ENCODE measurements at regions not wholly inside any gene's neighbourhood (a gene's known extent, or its start where the extent isn't known, plus 50 kb on each side); places are given as distances from the start of the nearest gene placed in this dataset.
A peak's percentile ranks its signal among the peaks of the same experiment; 100 is the strongest.

GRCh38 chr15:97729270-97729669 lies 231.2 kb upstream of the ARRDC4 start:
- DNase-seq: no peak

- no peak for DNase-seq
These were observed 230.2 kb upstream of the ARRDC4 start for GRCh38 chr15:97730315-97730714.

GRCh38 chr15:97731859-97732258 lies 228.6 kb upstream of the ARRDC4 start:
- DNase-seq: no peak

- DNase-seq: no peak
These were observed 227.1 kb upstream of the ARRDC4 start for GRCh38 chr15:97733373-97733772.

- DNase-seq: no peak
These were observed 223.8 kb upstream of the ARRDC4 start for GRCh38 chr15:97736748-97737147.

GRCh38 chr15:97745481-97746071 lies 214.9 kb upstream of the ARRDC4 start:
- DNase-seq: peak; percentile 22 to 49

- no peak for DNase-seq
These were observed 213.2 kb upstream of the ARRDC4 start for GRCh38 chr15:97747342-97747741.

GRCh38 chr15:97748576-97748975 lies 211.9 kb upstream of the ARRDC4 start:
- DNase-seq: no peak

GRCh38 chr15:97750060-97750459 lies 210.4 kb upstream of the ARRDC4 start:
- DNase-seq: no peak

- DNase-seq: no peak
These were observed 204.8 kb upstream of the ARRDC4 start for GRCh38 chr15:97755726-97756125.

- peak; percentile 19 to 23 for DNase-seq
These were observed 201.1 kb upstream of the ARRDC4 start for GRCh38 chr15:97759363-97759762.

- no peak for DNase-seq
These were observed 199.4 kb upstream of the ARRDC4 start for GRCh38 chr15:97761110-97761509.

- no peak for DNase-seq
These were observed 177.3 kb upstream of the ARRDC4 start for GRCh38 chr15:97783240-97783639.

GRCh38 chr15:97786741-97787140 lies 173.8 kb upstream of the ARRDC4 start:
- DNase-seq: no peak

- no peak for DNase-seq
These were observed 170.3 kb upstream of the ARRDC4 start for GRCh38 chr15:97790180-97790579.

GRCh38 chr15:97791824-97792792 lies 168.4 kb upstream of the ARRDC4 start:
- DNase-seq: no peak

- no peak for DNase-seq
These were observed 155.6 kb upstream of the ARRDC4 start for GRCh38 chr15:97804950-97805349.

GRCh38 chr15:97806766-97807165 lies 153.7 kb upstream of the ARRDC4 start:
- DNase-seq: no peak

- DNase-seq: no peak
These were observed 144.7 kb upstream of the ARRDC4 start for GRCh38 chr15:97815835-97816234.

GRCh38 chr15:97817276-97817890 lies 143.1 kb upstream of the ARRDC4 start:
- DNase-seq: no peak

- no peak for DNase-seq
These were observed 124.5 kb upstream of the ARRDC4 start for GRCh38 chr15:97836003-97836402.

- DNase-seq: no peak
These were observed 122.6 kb upstream of the ARRDC4 start for GRCh38 chr15:97837896-97838295.

- no peak for DNase-seq
These were observed 121.8 kb upstream of the ARRDC4 start for GRCh38 chr15:97838606-97839210.

All from inflammatory macrophage (primary cell).